B cell (primary cell): ENCODE measurements at regions not wholly inside any gene's neighbourhood (a gene's known extent, or its start where the extent isn't known, plus 50 kb on each side); places are given as distances from the start of the nearest gene placed in this dataset.

ENCODE experiments used
- ATAC-seq: fragments of 200-7000 bp; cut with Tn5 transposase; one replicate; pipeline ENCODE4 v1.10.0; 2021; ENCODE audit warnings: low read depth, mild to moderate bottlenecking, moderate number of reproducible peaks, moderate library complexity
- CTCF ChIA-PET: fragments of 350-600 bp; sonication (Branson Sonifier 250); formaldehyde crosslinking; loops from one replicate; lab custom pipeline; 2021; ENCODE audit warnings: antibody characterized with exemption, inconsistent platforms; lab: Charles Lee
- POLR2A ChIA-PET: fragments of 350-600 bp; sonication (Branson Sonifier 250); formaldehyde crosslinking; loops from one replicate; lab custom pipeline; 2021; ENCODE audit warnings: antibody characterized with exemption; lab: Charles Lee
- DNase-seq: peaks from one replicate; pipeline ENCODE4 v3.0.0; 2013
- H2AFZ ChIP-seq: 2 replicates; pipeline ENCODE4 v1.6.1; 2012; ENCODE audit warnings: mild to moderate bottlenecking, low read depth, low read length; ENCODE audit not compliant: insufficient read depth, poor library complexity, severe bottlenecking
- H3K27ac ChIP-seq, 2 donors: 1 replicate in 1 of 2; 2 replicates in 1 of 2; pipeline ENCODE4 v1.5.1; 2012 to 2013; ENCODE audit warnings: low read length in 2 of 2, mild to moderate bottlenecking in 2 of 2, moderate library complexity in 1 of 2
- H3K27me3 ChIP-seq, 4 experiments: fragments of 200-600 bp in 1 of 4; sonication (generic) in 1 of 4; replicated peaks in 1 of 4; 1 replicate in 2 of 4; 2 replicates in 2 of 4; pipeline versions ENCODE4 v1.6.1 to v1.7.0; 2013 to 2016; ENCODE audit warnings: low read length in 3 of 4, mild to moderate bottlenecking in 2 of 4, mixed read lengths in 1 of 4, moderate library complexity in 1 of 4; ENCODE audit not compliant: insufficient read depth in 4 of 4, control insufficient read depth in 3 of 4; ENCODE audit errors: control extremely low read depth in 1 of 4
- H3K36me3 ChIP-seq, 2 experiments: replicated peaks in 1 of 2; 1 replicate in 1 of 2; 2 replicates in 1 of 2; pipeline versions ENCODE4 v1.6.1 to v1.7.1; 2013; ENCODE audit warnings: low read length in 1 of 2; ENCODE audit not compliant: insufficient read depth in 2 of 2, control insufficient read depth in 1 of 2; ENCODE audit errors: control extremely low read depth in 1 of 2, extremely low read depth in 1 of 2
- H3K4me1 ChIP-seq, 2 donors: fragments of 200-600 bp in 1 of 2; sonication (generic) in 1 of 2; 1 replicate in 1 of 2; 2 replicates in 1 of 2; pipeline versions ENCODE4 v1.5.1 to v1.6.1; 2013 to 2017; ENCODE audit warnings: low read length in 2 of 2; ENCODE audit not compliant: control insufficient read depth in 2 of 2, insufficient read depth in 2 of 2
- H3K4me2 ChIP-seq: replicated peaks from 2 replicates; pipeline ENCODE3; 2012; ENCODE audit warnings: mild to moderate bottlenecking, low read depth, low read length; ENCODE audit not compliant: poor library complexity, severe bottlenecking
- H3K4me3 ChIP-seq, 5 experiments: fragments of 200-600 bp in 1 of 5; sonication (generic) in 1 of 5; 1 replicate in 3 of 5; 2 replicates in 2 of 5; pipeline versions ENCODE4 v1.5.1 to v1.7.0; 2011 to 2016; ENCODE audit warnings: low read length in 4 of 5, mild to moderate bottlenecking in 4 of 5, low read depth in 2 of 5, control low read depth in 1 of 5, moderate library complexity in 1 of 5; ENCODE audit not compliant: insufficient read depth in 1 of 5; ENCODE audit errors: control extremely low read depth in 1 of 5, extremely low read depth in 1 of 5
- H3K79me2 ChIP-seq: fragments of 200-600 bp; sonication (generic); one replicate; pipeline ENCODE4 v1.6.0; 2016; ENCODE audit warnings: low read length; ENCODE audit not compliant: control insufficient read depth, insufficient read depth
- H3K9ac ChIP-seq: fragments of 200-600 bp; sonication (generic); 2 replicates; pipeline ENCODE4 v1.6.1; 2017; ENCODE audit warnings: mild to moderate bottlenecking, low read length, moderate library complexity
- H3K9me3 ChIP-seq, 3 donors: one replicate each; pipeline versions ENCODE4 v1.6.1 to v1.7.1; 2013; ENCODE audit warnings: low read length in 2 of 3; ENCODE audit not compliant: control insufficient read depth in 2 of 3, insufficient read depth in 1 of 3; ENCODE audit errors: control extremely low read depth in 1 of 3
- H4K20me1 ChIP-seq: 2 replicates; pipeline ENCODE4 v1.6.0; 2012; ENCODE audit warnings: mild to moderate bottlenecking, low read length; ENCODE audit not compliant: insufficient read depth, control insufficient read depth, poor library complexity, severe bottlenecking
- H3K27ac Mint-ChIP-seq: one replicate; pipeline ENCODE4 v1.8.0; 2021; ENCODE audit warnings: mixed read lengths
- H3K27me3 Mint-ChIP-seq: one replicate; pipeline ENCODE4 v1.8.0; 2021; ENCODE audit warnings: mixed read lengths
- H3K4me1 Mint-ChIP-seq: one replicate; pipeline ENCODE4 v1.8.0; 2021; ENCODE audit warnings: mixed read lengths
- H3K4me3 Mint-ChIP-seq: one replicate; pipeline ENCODE4 v1.8.0; 2021; ENCODE audit warnings: mixed read lengths
- H3K9me3 Mint-ChIP-seq: one replicate; pipeline ENCODE4 v1.8.0; 2022; ENCODE audit warnings: mixed read lengths; ENCODE audit not compliant: insufficient read depth
- CTCF ChIP-seq: fragments of 200-600 bp; IDR thresholded peaks from one replicate; pipeline ENCODE4 v1.8.0; 2022; ENCODE audit warnings: antibody characterized with exemption, mild to moderate bottlenecking
- EZH2 ChIP-seq: IDR thresholded peaks from 2 replicates; pipeline ENCODE4 v1.6.1; 2012; ENCODE audit warnings: borderline replicate concordance, low read depth, mild to moderate bottlenecking, moderate library complexity, low read length; ENCODE audit not compliant: insufficient read depth, poor library complexity, severe bottlenecking
- WGBS: methylation state at CpG from one replicate; pipeline ENCODE4 v1.1.5; 2013; ENCODE audit warnings: missing lambda C conversion rate; ENCODE audit not compliant: insufficient coverage; 5-methylcytosine and 5-hydroxymethylcytosine counted together
- intact Hi-C: fragments of 100-400 bp; cut with micrococcal nuclease; formaldehyde crosslinking; loops from one replicate; pipeline ENCODE4 v1.10.0; 2022

GRCh38 chr15:95261968-95262367, 1030.6 kb downstream of the MCTP2 start:
- H3K4me2 ChIP-seq, result no peak overlapping the region
- H3K4me1 Mint-ChIP-seq, result no peaks in the 10 kb centered on the region
- H3K79me2 ChIP-seq, result no peaks in the 10 kb centered on the region
- H3K27ac ChIP-seq, result no peak overlapping the region
- CTCF ChIA-PET, result no interaction called here
- H4K20me1 ChIP-seq, result no peaks in the 10 kb centered on the region
- ATAC-seq, result no peak
- no peak overlapping the region for H2AFZ ChIP-seq
- H3K4me1 ChIP-seq, result no peaks in the 10 kb centered on the region
- TF ChIP-seq CTCF, result no peak
- no peak for TF ChIP-seq EZH2
- H3K4me3 ChIP-seq, result no peak overlapping the region
- no peaks in the 10 kb centered on the region for H3K27me3 ChIP-seq
- H3K4me3 Mint-ChIP-seq, result no peak overlapping the region
- H3K27ac Mint-ChIP-seq, result no peak overlapping the region
- POLR2A ChIA-PET, result no interaction called here
- H3K9me3 Mint-ChIP-seq, result no peaks in the 10 kb centered on the region
- H3K36me3 ChIP-seq, result no peaks in the 10 kb centered on the region
- peaks cover 2% of the 10 kb centered on the region for H3K27me3 Mint-ChIP-seq
- 50% methylated on average over 1 of the region's 6 CpGs for WGBS
- no peak overlapping the region for H3K9ac ChIP-seq
- no peaks in the 10 kb centered on the region for H3K9me3 ChIP-seq
- no peak for DNase-seq
- intact Hi-C loops, result no loop called here

- Histone ChIP-seq H3K27ac (no peak overlapping the region), H3K4me1 (no peaks in the 10 kb centered on the region), H3K9ac (no peak overlapping the region), H3K4me2 (no peak overlapping the region), H2AFZ (no peak overlapping the region), H3K4me3 (no peak overlapping the region), H3K36me3 (no peaks in the 10 kb centered on the region), H3K79me2 (no peaks in the 10 kb centered on the region), H4K20me1 (no peaks in the 10 kb centered on the region), H3K27me3 (no peaks in the 10 kb centered on the region), H3K9me3 (no peaks in the 10 kb centered on the region)
- TF ChIP-seq CTCF (no peak), EZH2 (no peak)
- H3K27ac Mint-ChIP-seq, result no peak overlapping the region
- intact Hi-C loops, result no loop called here
- H3K4me1 Mint-ChIP-seq, result no peaks in the 10 kb centered on the region
- H3K27me3 Mint-ChIP-seq, result peaks cover 2% of the 10 kb centered on the region
- CTCF ChIA-PET, result interaction anchor here (1.5 kb wide), 1 partner anchor 16 kb away, joined by 3 read pairs; no protein-coding TSS in a partner anchor
- WGBS, result no CpG with 5 or more reads among the region's 6 CpGs
- H3K4me3 Mint-ChIP-seq, result no peak overlapping the region
- POLR2A ChIA-PET, result no interaction called here
- no peaks in the 10 kb centered on the region for H3K9me3 Mint-ChIP-seq
- ATAC-seq, result no peak
- no peak for DNase-seq
These were observed 1031.7 kb downstream of the MCTP2 start for GRCh38 chr15:95262866-95263564.
